ENCODE measurements at regions not wholly inside any gene's neighbourhood (a gene's known extent, or its start where the extent isn't known, plus 50 kb on each side); places are given as distances from the start of the nearest gene placed in this dataset.

GRCh38 chr11:21969841-21970240 lies 223.0 kb upstream of the ANO5 start:
- no peak for TF ChIP-seq POLR2A (IDR thresholded peaks at IDR 0.05)
- TF ChIP-seq POLR2AphosphoS5 (IDR thresholded peaks at IDR 0.05; ENCODE audit: insufficient read depth in 1 of 2, low read depth in 1 of 2): no peak
- TF ChIP-seq CTCF (IDR thresholded peaks at IDR 0.05): no peak
- Histone ChIP-seq H3K27ac (no peak overlapping the region), H3K27me3 (no peaks in the 10 kb centered on the region), H3K4me1 (no peaks in the 10 kb centered on the region), H3K4me3 (no peak overlapping the region), H3K36me3 (no peaks in the 10 kb centered on the region), H3K9me3 (no peaks in the 10 kb centered on the region)
- DNase-seq (ENCODE audit: extremely low spot score in 2 of 2): no peak
- intact Hi-C loops (cut with DNase I): no loop called here

- TF ChIP-seq CTCF (IDR thresholded peaks at IDR 0.05): no peak
- no peak for TF ChIP-seq POLR2AphosphoS5 (IDR thresholded peaks at IDR 0.05; ENCODE audit: insufficient read depth in 1 of 2, low read depth in 1 of 2)
- TF ChIP-seq POLR2A (IDR thresholded peaks at IDR 0.05): no peak
Measured at GRCh38 chr11:21975242-21975641, 217.6 kb upstream of the ANO5 start.

GRCh38 chr11:21976210-21976609 lies 216.7 kb upstream of the ANO5 start:
- Histone ChIP-seq H3K4me3 (no peak overlapping the region), H3K9me3 (no peaks in the 10 kb centered on the region), H3K36me3 (no peaks in the 10 kb centered on the region), H3K27ac (no peak overlapping the region), H3K27me3 (no peaks in the 10 kb centered on the region), H3K4me1 (no peaks in the 10 kb centered on the region)
- no peak for TF ChIP-seq POLR2AphosphoS5 (IDR thresholded peaks at IDR 0.05; ENCODE audit: insufficient read depth in 1 of 2, low read depth in 1 of 2)
- TF ChIP-seq CTCF (IDR thresholded peaks at IDR 0.05): no peak
- TF ChIP-seq POLR2A (IDR thresholded peaks at IDR 0.05): no peak
- intact Hi-C loops (cut with DNase I): no loop called here
- no peak for DNase-seq (ENCODE audit: extremely low spot score in 2 of 2)

More at GRCh38 chr11:21975242-21975641, 217.6 kb upstream of the ANO5 start:
- Histone ChIP-seq H3K4me3 (no peak overlapping the region), H3K36me3 (no peaks in the 10 kb centered on the region), H3K27me3 (no peaks in the 10 kb centered on the region), H3K27ac (no peak overlapping the region), H3K4me1 (no peaks in the 10 kb centered on the region), H3K9me3 (no peaks in the 10 kb centered on the region)
- no peak for DNase-seq (ENCODE audit: extremely low spot score in 2 of 2)
- intact Hi-C loops (cut with DNase I): no loop called here

- DNase-seq (ENCODE audit: extremely low spot score in 2 of 2): no peak
- Histone ChIP-seq H3K27me3 (no peaks in the 10 kb centered on the region), H3K9me3 (no peaks in the 10 kb centered on the region), H3K27ac (no peak overlapping the region), H3K36me3 (no peaks in the 10 kb centered on the region), H3K4me3 (no peak overlapping the region), H3K4me1 (no peaks in the 10 kb centered on the region)
- intact Hi-C loops (cut with DNase I): no loop called here
- no peak for TF ChIP-seq POLR2A (IDR thresholded peaks at IDR 0.05)
- no peak for TF ChIP-seq POLR2AphosphoS5 (IDR thresholded peaks at IDR 0.05; ENCODE audit: insufficient read depth in 1 of 2, low read depth in 1 of 2)
- TF ChIP-seq CTCF (IDR thresholded peaks at IDR 0.05): no peak
Measured at GRCh38 chr11:21983431-21983830, 209.5 kb upstream of the ANO5 start.

GRCh38 chr11:21986361-21986760 lies 206.5 kb upstream of the ANO5 start:
- Histone ChIP-seq H3K27me3 (no peaks in the 10 kb centered on the region), H3K36me3 (no peaks in the 10 kb centered on the region), H3K27ac (no peak overlapping the region), H3K4me1 (no peaks in the 10 kb centered on the region), H3K4me3 (no peak overlapping the region), H3K9me3 (no peaks in the 10 kb centered on the region)
- TF ChIP-seq POLR2A (IDR thresholded peaks at IDR 0.05) (no peak), CTCF (IDR thresholded peaks at IDR 0.05) (no peak), POLR2AphosphoS5 (IDR thresholded peaks at IDR 0.05; ENCODE audit: insufficient read depth in 1 of 2, low read depth in 1 of 2) (no peak)
- intact Hi-C loops (cut with DNase I): no loop called here
- no peak for DNase-seq (ENCODE audit: extremely low spot score in 2 of 2)

Data from vagina (tissue), 2 donors.